Upper lobe of right lung (tissue), 1 donor: ENCODE measurements at regions not wholly inside any gene's neighbourhood (a gene's known extent, or its start where the extent isn't known, plus 50 kb on each side); places are given as distances from the start of the nearest gene placed in this dataset.

Experiments
- ATAC-seq: fragments of 200-7000 bp; cut with Tn5 transposase; one replicate; pipeline ENCODE4 v1.9.1; 2020; ENCODE audit warnings: mild to moderate bottlenecking, moderate library complexity
- DNase-seq: peaks from one replicate; pipeline ENCODE4 v3.0.0-alpha.2; 2020
- H3K27ac ChIP-seq: fragments of 200-600 bp; one replicate; pipeline ENCODE4 v1.8.0; 2022
- H3K27me3 ChIP-seq: fragments of 200-600 bp; one replicate; pipeline ENCODE4 v1.8.0; 2022; ENCODE audit warnings: mild to moderate bottlenecking
- H3K36me3 ChIP-seq: fragments of 200-600 bp; one replicate; pipeline ENCODE4 v1.8.0; 2022
- H3K4me1 ChIP-seq: fragments of 200-600 bp; one replicate; pipeline ENCODE4 v1.8.0; 2022
- H3K4me3 ChIP-seq: fragments of 200-600 bp; one replicate; pipeline ENCODE4 v1.8.0; 2022; ENCODE audit warnings: mild to moderate bottlenecking
- H3K9me3 ChIP-seq: fragments of 200-600 bp; one replicate; pipeline ENCODE4 v1.8.0; 2022
- CTCF ChIP-seq: fragments of 200-600 bp; IDR thresholded peaks from one replicate; pipeline ENCODE4 v1.8.0; 2022; ENCODE audit warnings: antibody characterized with exemption
- intact Hi-C: fragments of 100-400 bp; cut with DNase I; formaldehyde crosslinking; loops from one replicate; pipeline ENCODE4 v1.11.0; 2022
- donor health status: DM: no; HTN: yes; CAD: no; lungs with severe emphysema.

- TF ChIP-seq CTCF, result no peak
- Histone ChIP-seq H3K9me3 (no peaks in the 10 kb centered on the region), H3K4me3 (no peak overlapping the region), H3K4me1 (no peaks in the 10 kb centered on the region), H3K27me3 (no peaks in the 10 kb centered on the region), H3K27ac (no peak overlapping the region), H3K36me3 (no peaks in the 10 kb centered on the region)
- no peak for ATAC-seq
- no peak for DNase-seq
- intact Hi-C loops, result no loop called here
Measured at GRCh38 chr7:110131344-110131743, 959.6 kb upstream of the LRRN3 start.

GRCh38 chr7:110139056-110139455 lies 951.9 kb upstream of the LRRN3 start:
- TF ChIP-seq CTCF, result no peak
- Histone ChIP-seq H3K4me3 (no peak overlapping the region), H3K36me3 (no peaks in the 10 kb centered on the region), H3K27ac (no peak overlapping the region), H3K9me3 (no peaks in the 10 kb centered on the region), H3K27me3 (no peaks in the 10 kb centered on the region), H3K4me1 (no peaks in the 10 kb centered on the region)
- no peak for DNase-seq
- no peak for ATAC-seq
- intact Hi-C loops, result no loop called here

- Histone ChIP-seq H3K4me1 (no peaks in the 10 kb centered on the region), H3K27ac (no peak overlapping the region), H3K9me3 (no peaks in the 10 kb centered on the region), H3K4me3 (no peak overlapping the region), H3K27me3 (no peaks in the 10 kb centered on the region), H3K36me3 (no peaks in the 10 kb centered on the region)
- intact Hi-C loops, result no loop called here
- ATAC-seq, result no peak
- no peak for TF ChIP-seq CTCF
- no peak for DNase-seq
Measured at GRCh38 chr7:110142939-110143526, 947.9 kb upstream of the LRRN3 start.

- no peaks in the 10 kb centered on the region for H3K36me3 ChIP-seq
- H3K4me1 ChIP-seq, result no peaks in the 10 kb centered on the region
- intact Hi-C loops, result no loop called here
- H3K9me3 ChIP-seq, result no peaks in the 10 kb centered on the region
- TF ChIP-seq CTCF, result no peak
- ATAC-seq, result no peak
- H3K27ac ChIP-seq, result no peak overlapping the region
- no peaks in the 10 kb centered on the region for H3K27me3 ChIP-seq
- no peak overlapping the region for H3K4me3 ChIP-seq
- DNase-seq, result no peak
Measured at GRCh38 chr7:110144599-110144998, 946.3 kb upstream of the LRRN3 start.

- Histone ChIP-seq H3K9me3 (no peaks in the 10 kb centered on the region), H3K4me3 (no peak overlapping the region), H3K27me3 (no peaks in the 10 kb centered on the region), H3K27ac (no peak overlapping the region), H3K36me3 (no peaks in the 10 kb centered on the region), H3K4me1 (no peaks in the 10 kb centered on the region)
- ATAC-seq (peak; percentile 22), DNase-seq (no peak)
- intact Hi-C loops, result no loop called here
- TF ChIP-seq CTCF, result no peak
Measured at GRCh38 chr7:110148054-110148453, 942.9 kb upstream of the LRRN3 start.

- Histone ChIP-seq H3K27me3 (no peaks in the 10 kb centered on the region), H3K4me1 (no peaks in the 10 kb centered on the region), H3K4me3 (no peak overlapping the region), H3K36me3 (no peaks in the 10 kb centered on the region), H3K9me3 (no peaks in the 10 kb centered on the region), H3K27ac (no peak overlapping the region)
- intact Hi-C loops, result no loop called here
- no peak for TF ChIP-seq CTCF
- DNase-seq (no peak), ATAC-seq (no peak)
Measured at GRCh38 chr7:110153222-110153621, 937.7 kb upstream of the LRRN3 start.
